GM21381 (cell line): ENCODE measurements at regions not wholly inside any gene's neighbourhood (a gene's known extent, or its start where the extent isn't known, plus 50 kb on each side); places are given as distances from the start of the nearest gene placed in this dataset.
A peak's percentile ranks its signal among the peaks of the same experiment; 100 is the strongest.
"Not testable (repeated sequence)": the region's sequence is repeated elsewhere in the genome, so short reads cannot be mapped to it uniquely, and the experiment has no call there.

Experiments
- ATAC-seq: cut with Tn5 transposase; IDR thresholded peaks from one replicate; pipeline ENCODE4 v1.9.1; 2021; ENCODE audit warnings: mild to moderate bottlenecking, moderate library complexity; ENCODE audit not compliant: unreplicated experiment

DNA sequence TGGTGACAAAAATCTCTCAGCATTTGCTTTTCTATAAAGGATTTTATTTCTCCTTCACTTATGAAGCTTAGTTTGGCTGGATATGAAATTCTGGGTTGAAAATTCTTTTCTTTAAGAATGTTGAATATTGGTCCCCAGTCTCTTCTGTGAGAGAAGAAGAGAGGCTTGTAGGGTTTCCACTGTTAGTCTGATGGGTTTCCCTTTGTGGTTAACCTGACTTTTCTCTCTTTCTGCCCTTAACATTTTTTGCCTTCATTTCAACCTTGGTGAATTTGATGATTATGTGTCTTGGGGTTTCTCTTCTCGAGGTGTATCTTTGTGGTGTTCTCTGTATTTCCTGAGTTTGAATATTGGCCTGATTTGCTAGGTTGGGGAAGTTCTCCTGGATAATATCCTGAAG lies 116.9 kb upstream of the ZEB2 start:
- not testable (repeated sequence) for ATAC-seq

DNA sequence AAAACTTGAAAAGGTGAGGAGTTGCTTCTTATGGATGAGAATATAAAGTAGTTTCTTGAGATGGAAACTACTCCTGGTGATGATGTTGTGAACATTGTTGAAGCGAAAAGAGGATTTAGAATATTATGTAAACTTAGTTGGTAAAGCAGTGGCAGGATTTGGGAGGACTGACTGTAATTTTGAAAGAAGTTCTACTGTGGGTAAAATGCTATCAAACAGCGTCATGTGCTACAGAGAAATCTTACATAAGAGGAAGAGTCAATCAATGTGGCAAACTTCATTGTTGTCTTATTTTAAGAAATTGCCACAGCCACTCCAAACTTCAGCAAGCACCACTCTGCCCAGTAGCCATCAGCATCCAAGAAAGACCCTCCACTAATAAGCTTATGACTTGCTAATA lies 112.9 kb upstream of the ZEB2 start:
- no peak for ATAC-seq

DNA sequence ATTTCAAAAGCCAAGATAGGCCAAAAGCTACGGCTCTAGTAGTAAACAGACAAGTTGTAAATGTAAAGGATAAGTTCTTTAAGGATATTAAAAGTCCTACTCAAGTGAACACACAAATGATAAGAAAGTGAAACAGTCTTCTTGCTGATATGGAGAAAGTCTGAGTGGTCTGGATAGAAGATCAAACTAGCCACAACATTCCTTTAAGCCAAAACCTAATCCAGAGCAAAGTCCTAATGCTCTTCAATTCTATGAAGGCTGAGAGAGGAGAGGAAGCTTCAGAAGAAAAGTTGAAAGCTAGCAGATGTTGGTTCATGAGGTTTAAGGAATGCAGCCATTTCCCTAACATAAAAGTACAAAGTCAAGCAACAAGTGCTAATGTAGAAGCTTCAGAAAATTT lies 111.7 kb upstream of the ZEB2 start:
- ATAC-seq: no peak

DNA sequence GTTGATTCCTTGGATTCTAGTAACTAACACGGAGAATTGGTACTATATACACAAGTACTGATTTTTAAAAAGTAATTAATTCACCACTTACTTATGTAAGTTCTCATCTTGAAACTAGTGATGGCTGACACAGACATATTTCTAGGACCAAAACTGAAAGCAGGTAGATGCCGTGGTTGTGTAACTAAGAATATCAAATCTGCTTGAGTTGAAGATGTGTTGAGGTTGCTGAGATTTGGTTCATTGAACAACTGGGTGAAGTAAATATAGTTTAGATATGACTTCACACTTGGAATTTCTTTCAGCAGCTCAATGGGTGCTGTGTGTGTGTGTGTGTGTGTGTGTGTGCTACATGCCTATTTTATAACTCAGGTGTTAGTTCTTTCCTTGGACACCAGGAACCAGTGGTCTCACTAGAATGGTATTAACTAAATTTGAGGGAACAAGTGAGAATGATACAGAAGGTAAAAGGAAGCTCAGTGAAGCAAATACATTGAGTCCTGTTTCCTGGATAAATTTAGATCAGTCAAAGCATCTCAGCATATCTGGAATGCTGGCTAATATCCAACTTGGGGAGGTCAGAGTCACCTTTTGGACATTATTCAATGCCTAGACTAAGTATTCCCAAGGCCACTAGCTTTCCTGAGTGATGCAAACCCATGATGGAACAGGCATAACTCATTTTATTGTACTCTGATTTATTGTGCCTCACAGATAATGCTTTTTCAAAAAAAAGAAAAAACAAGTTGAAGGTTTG lies 110.7 kb upstream of the ZEB2 start:
- ATAC-seq: peak; percentile 89

DNA sequence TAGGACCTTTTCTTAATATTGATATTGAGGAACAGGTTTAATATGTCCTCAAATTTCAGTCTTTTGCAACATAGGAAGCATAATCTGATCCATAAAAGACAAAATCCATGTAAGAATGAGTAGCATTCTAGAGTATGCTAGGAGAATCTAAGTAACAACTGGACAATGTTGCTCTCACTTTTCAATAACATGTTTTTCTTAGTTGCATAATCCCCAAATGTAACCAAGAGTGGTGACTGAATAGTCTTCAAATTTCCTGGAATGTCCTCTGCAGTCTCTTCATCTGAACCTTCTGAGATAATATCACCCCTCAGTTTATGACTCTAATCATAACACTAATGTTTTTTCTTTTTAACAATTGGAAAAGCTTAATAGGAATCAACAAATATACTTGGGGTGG lies 110.0 kb upstream of the ZEB2 start:
- ATAC-seq: no peak

GRCh38 chr2:144628566-144628965 lies 108.6 kb upstream of the ZEB2 start:
- no peak for ATAC-seq

DNA sequence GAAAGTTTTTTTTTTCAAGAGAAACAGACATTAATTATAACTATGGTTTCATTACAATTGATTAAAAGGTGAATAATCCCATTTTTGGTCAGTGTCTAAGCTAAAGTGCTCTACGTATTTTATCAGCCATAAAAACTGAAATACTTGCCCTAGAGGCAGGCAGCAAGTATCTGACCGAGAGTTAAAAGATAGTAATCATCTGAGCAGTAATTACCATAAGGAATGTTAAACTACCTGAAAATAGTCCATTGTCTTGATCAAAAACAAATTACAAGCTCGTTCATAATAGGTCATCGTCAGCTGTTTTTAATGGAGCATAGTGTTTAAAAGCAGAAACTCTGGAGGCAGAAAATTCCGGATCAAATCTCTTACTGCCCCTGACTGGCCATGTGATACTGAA lies 105.7 kb upstream of the ZEB2 start:
- no peak for ATAC-seq

DNA sequence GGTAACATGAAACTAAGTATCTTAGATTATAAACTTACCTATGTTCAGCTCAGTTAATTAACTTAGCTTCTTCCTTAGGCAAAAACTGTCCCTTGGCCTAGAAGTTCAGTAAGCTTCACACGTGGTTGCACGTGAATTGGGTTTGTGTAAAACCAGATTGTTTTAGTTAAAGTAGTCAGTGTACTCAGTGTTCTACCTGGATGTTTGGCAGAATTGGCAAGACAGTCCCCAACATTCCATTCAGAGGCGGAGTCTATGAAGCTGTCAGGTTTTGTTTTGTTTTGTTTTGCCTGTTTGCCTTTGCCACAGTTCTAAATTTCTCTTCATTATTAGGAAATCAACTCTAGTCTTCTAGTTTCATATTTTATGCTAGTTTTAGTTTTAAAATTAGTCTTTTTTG lies 105.3 kb upstream of the ZEB2 start:
- ATAC-seq: no peak

- no peak for ATAC-seq
These were observed 104.5 kb upstream of the ZEB2 start for GRCh38 chr2:144624451-144624850.

- not testable (repeated sequence) for ATAC-seq
These were observed 102.5 kb upstream of the ZEB2 start for GRCh38 chr2:144622373-144622772.

DNA sequence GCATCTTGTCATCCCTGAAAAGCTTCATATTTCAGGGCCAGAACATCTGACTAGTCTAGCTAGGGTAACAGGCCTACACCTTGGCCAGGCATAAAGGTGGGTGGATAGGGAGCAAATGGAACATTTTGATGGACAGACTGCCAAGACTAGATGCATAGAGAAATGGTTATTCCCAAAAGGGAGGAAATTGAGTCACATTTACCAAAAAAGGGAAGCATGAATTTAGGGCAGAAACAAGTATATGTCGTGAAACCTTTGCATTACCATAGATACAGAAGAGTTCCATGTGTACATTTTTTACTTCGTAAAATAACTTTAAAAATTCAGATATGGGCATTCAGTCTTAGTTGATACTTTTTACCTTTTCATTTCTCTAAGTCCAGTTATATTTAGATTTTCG lies 101.3 kb upstream of the ZEB2 start:
- no peak for ATAC-seq

- ATAC-seq: no peak
These were observed 99.8 kb upstream of the ZEB2 start for GRCh38 chr2:144619760-144620159.

DNA sequence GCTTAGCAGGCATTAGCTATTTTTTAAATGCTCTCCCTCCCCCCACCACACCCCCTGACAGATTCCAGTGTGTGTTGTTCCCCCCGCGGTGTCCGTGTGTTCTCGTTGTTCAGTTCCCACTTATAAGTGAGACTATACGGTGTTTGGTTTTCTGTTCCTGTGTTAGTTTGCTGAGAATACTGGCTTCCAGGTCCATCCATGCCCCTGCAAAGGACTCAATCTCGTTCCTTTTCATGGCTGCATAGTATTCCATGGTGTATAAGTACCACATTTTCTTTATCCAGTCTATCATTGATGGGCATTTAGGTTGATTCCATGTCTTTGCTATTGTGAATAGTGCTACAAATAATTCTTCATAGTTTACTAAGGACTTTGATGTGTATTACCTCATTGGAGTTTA lies 97.3 kb upstream of the ZEB2 start:
- ATAC-seq: not testable (repeated sequence)

GRCh38 chr2:144615866-144616565 lies 96.1 kb upstream of the ZEB2 start:
- no peak for ATAC-seq

- no peak for ATAC-seq
These were observed 88.1 kb upstream of the ZEB2 start for GRCh38 chr2:144607891-144608521.

- ATAC-seq: no peak
These were observed 87.2 kb upstream of the ZEB2 start for GRCh38 chr2:144607099-144607498.

GRCh38 chr2:144606466-144607095 lies 86.7 kb upstream of the ZEB2 start:
- no peak for ATAC-seq

DNA sequence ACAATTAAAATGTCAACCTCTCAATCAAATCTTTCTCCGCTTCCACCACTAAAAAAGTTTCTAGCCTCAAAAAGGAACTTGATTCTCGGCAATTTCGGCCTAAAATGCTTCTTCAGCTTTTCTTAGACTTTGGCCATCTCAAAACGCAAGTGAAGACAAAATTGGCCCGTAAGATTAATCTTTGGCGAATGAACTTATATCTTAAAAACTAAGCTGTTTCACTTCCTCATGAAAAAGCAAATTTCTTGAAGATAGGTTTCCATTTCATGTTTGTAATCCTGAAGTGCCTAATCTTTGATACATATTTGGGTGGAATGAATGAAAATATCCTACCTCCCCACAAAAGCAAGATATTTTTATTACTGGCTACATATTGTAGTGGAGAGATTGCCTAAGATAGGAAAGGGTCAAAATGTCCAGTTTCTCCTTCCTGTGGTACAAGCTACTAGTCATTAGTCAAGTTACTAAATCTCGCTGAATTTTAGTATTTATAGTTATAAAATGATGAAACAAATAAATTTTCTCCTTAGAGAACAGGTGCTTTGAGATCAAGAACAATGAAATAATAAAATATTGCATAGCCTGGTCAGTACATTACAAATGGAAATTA lies 85.4 kb upstream of the ZEB2 start:
- ATAC-seq: no peak

GRCh38 chr2:144603334-144603733 lies 83.4 kb upstream of the ZEB2 start:
- no peak for ATAC-seq

DNA sequence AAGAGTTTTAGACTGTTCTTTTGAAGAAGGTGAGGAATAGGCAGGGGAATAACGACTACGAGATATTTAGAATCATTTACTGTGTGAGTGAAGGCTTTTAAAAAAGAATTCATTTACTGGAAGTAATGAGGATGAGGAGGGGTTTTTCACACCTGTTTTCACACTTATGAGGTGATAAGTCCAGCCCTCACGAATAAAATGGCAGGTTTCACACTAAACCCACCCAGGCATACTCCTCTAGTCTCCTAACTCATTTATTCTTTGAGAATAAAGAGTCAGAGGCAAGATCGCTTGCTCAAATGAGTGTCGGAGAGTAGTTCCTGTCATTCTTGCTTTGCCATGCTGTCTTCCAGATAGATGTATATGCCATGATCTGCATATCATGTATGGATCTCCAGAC lies 79.0 kb upstream of the ZEB2 start:
- ATAC-seq: no peak

DNA sequence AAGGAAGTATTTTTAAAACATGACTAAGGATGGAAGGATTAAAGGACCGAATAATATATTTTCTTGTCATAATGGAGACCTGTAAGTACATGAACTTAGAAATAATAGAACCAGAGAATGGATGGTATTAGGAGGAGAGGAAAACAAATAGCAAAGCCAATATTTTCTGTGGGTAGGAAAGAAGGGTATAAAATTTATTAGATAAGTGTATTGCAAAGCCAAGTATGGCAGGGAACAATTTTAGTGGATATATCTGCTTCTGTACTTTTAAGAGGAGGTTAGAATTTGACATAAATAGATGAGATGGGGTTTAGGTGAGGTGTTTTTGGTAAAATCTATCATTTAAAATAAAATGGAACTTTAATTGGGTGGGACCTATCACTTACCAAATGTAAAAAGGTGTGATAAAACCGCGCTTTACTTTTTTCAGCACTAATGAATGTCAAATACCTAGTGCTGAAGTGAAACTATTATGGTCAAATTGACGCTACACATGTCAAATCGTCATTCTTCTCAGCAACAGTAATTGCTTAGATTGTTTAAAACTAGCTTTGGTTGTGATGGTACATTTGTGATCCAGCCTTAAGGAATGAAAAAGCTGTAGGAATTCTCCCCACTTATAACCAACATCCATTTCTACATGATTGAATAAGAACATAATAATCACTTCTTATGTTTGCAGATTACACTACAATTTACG lies 78.1 kb upstream of the ZEB2 start:
- ATAC-seq: no peak
